ENCODE measurements at regions not wholly inside any gene's neighbourhood (a gene's known extent, or its start where the extent isn't known, plus 50 kb on each side); places are given as distances from the start of the nearest gene placed in this dataset.

- Histone ChIP-seq H3K27me3 (ENCODE audit: insufficient read depth, insufficient read length) (no peaks in the 10 kb centered on the region), H3K4me3 (ENCODE audit: insufficient read length, low read depth) (no peak overlapping the region)
- DNase-seq (ENCODE audit: low read depth, low spot score), result no peak
These were observed 167.3 kb upstream of the PTCHD4 start for GRCh38 chr6:48278261-48278660.

GRCh38 chr6:48272518-48272917 lies 161.5 kb upstream of the PTCHD4 start:
- TF ChIP-seq SUZ12 (IDR thresholded peaks at IDR 0.05; ENCODE audit: extremely low read depth, insufficient read depth, insufficient read length) (no peak), ZNF274 (IDR thresholded peaks at IDR 0.05; ENCODE audit: low read depth, low read length) (no peak), YY1 (IDR thresholded peaks at IDR 0.05; ENCODE audit: insufficient read depth, insufficient read length) (no peak)

More at GRCh38 chr6:48278261-48278660, 167.3 kb upstream of the PTCHD4 start:
- H3K4me1 ChIP-seq (ENCODE audit: insufficient read depth, insufficient read length), result no peaks in the 10 kb centered on the region
- H3K9ac ChIP-seq (ENCODE audit: insufficient read length, low read depth), result no peak overlapping the region
- H3K36me3 ChIP-seq (ENCODE audit: insufficient read depth, insufficient read length, low read length), result no peaks in the 10 kb centered on the region
- H3K9me3 ChIP-seq (ENCODE audit: insufficient read depth, low read length), result no peaks in the 10 kb centered on the region
- TF ChIP-seq ZNF274 (IDR thresholded peaks at IDR 0.05; ENCODE audit: low read depth, low read length) (no peak), SUZ12 (IDR thresholded peaks at IDR 0.05; ENCODE audit: extremely low read depth, insufficient read depth, insufficient read length) (no peak), YY1 (IDR thresholded peaks at IDR 0.05; ENCODE audit: insufficient read depth, insufficient read length) (no peak)

GRCh38 chr6:48255094-48255493 lies 144.1 kb upstream of the PTCHD4 start:
- H3K9ac ChIP-seq (ENCODE audit: insufficient read length, low read depth), result no peak overlapping the region
- TF ChIP-seq YY1 (IDR thresholded peaks at IDR 0.05; ENCODE audit: insufficient read depth, insufficient read length) (no peak), SUZ12 (IDR thresholded peaks at IDR 0.05; ENCODE audit: extremely low read depth, insufficient read depth, insufficient read length) (no peak), ZNF274 (IDR thresholded peaks at IDR 0.05; ENCODE audit: low read depth, low read length) (no peak)
- no peaks in the 10 kb centered on the region for H3K36me3 ChIP-seq (ENCODE audit: insufficient read depth, insufficient read length, low read length)
- H3K4me1 ChIP-seq (ENCODE audit: insufficient read depth, insufficient read length), result no peaks in the 10 kb centered on the region
- no peaks in the 10 kb centered on the region for H3K9me3 ChIP-seq (ENCODE audit: insufficient read depth, low read length)
- DNase-seq (ENCODE audit: low read depth, low spot score), result no peak
- no peak overlapping the region for H3K4me3 ChIP-seq (ENCODE audit: insufficient read length, low read depth)
- no peaks in the 10 kb centered on the region for H3K27me3 ChIP-seq (ENCODE audit: insufficient read depth, insufficient read length)

More at GRCh38 chr6:48272518-48272917, 161.5 kb upstream of the PTCHD4 start:
- no peak overlapping the region for H3K9ac ChIP-seq (ENCODE audit: insufficient read length, low read depth)
- no peak for DNase-seq (ENCODE audit: low read depth, low spot score)
- no peak overlapping the region for H3K4me3 ChIP-seq (ENCODE audit: insufficient read length, low read depth)
- no peaks in the 10 kb centered on the region for H3K27me3 ChIP-seq (ENCODE audit: insufficient read depth, insufficient read length)
- no peaks in the 10 kb centered on the region for H3K4me1 ChIP-seq (ENCODE audit: insufficient read depth, insufficient read length)
- no peaks in the 10 kb centered on the region for H3K9me3 ChIP-seq (ENCODE audit: insufficient read depth, low read length)
- no peaks in the 10 kb centered on the region for H3K36me3 ChIP-seq (ENCODE audit: insufficient read depth, insufficient read length, low read length)

GRCh38 chr6:48249071-48249470 lies 138.1 kb upstream of the PTCHD4 start:
- no peaks in the 10 kb centered on the region for H3K4me1 ChIP-seq (ENCODE audit: insufficient read depth, insufficient read length)
- TF ChIP-seq SUZ12 (IDR thresholded peaks at IDR 0.05; ENCODE audit: extremely low read depth, insufficient read depth, insufficient read length) (no peak), YY1 (IDR thresholded peaks at IDR 0.05; ENCODE audit: insufficient read depth, insufficient read length) (no peak), ZNF274 (IDR thresholded peaks at IDR 0.05; ENCODE audit: low read depth, low read length) (no peak)
- H3K9ac ChIP-seq (ENCODE audit: insufficient read length, low read depth), result no peak overlapping the region
- H3K9me3 ChIP-seq (ENCODE audit: insufficient read depth, low read length), result no peaks in the 10 kb centered on the region
- H3K27me3 ChIP-seq (ENCODE audit: insufficient read depth, insufficient read length), result no peaks in the 10 kb centered on the region
- no peak overlapping the region for H3K4me3 ChIP-seq (ENCODE audit: insufficient read length, low read depth)
- no peaks in the 10 kb centered on the region for H3K36me3 ChIP-seq (ENCODE audit: insufficient read depth, insufficient read length, low read length)
- no peak for DNase-seq (ENCODE audit: low read depth, low spot score)

GRCh38 chr6:48243071-48243470 lies 132.1 kb upstream of the PTCHD4 start:
- no peaks in the 10 kb centered on the region for H3K36me3 ChIP-seq (ENCODE audit: insufficient read depth, insufficient read length, low read length)
- no peaks in the 10 kb centered on the region for H3K27me3 ChIP-seq (ENCODE audit: insufficient read depth, insufficient read length)
- H3K4me3 ChIP-seq (ENCODE audit: insufficient read length, low read depth), result no peak overlapping the region
- H3K4me1 ChIP-seq (ENCODE audit: insufficient read depth, insufficient read length), result no peaks in the 10 kb centered on the region
- DNase-seq (ENCODE audit: low read depth, low spot score), result no peak
- TF ChIP-seq ZNF274 (IDR thresholded peaks at IDR 0.05; ENCODE audit: low read depth, low read length) (no peak), SUZ12 (IDR thresholded peaks at IDR 0.05; ENCODE audit: extremely low read depth, insufficient read depth, insufficient read length) (no peak), YY1 (IDR thresholded peaks at IDR 0.05; ENCODE audit: insufficient read depth, insufficient read length) (no peak)
- no peaks in the 10 kb centered on the region for H3K9me3 ChIP-seq (ENCODE audit: insufficient read depth, low read length)
- H3K9ac ChIP-seq (ENCODE audit: insufficient read length, low read depth), result no peak overlapping the region

GRCh38 chr6:48240287-48240686 lies 129.3 kb upstream of the PTCHD4 start:
- Histone ChIP-seq H3K27me3 (ENCODE audit: insufficient read depth, insufficient read length) (no peaks in the 10 kb centered on the region), H3K9ac (ENCODE audit: insufficient read length, low read depth) (no peak overlapping the region), H3K36me3 (ENCODE audit: insufficient read depth, insufficient read length, low read length) (no peaks in the 10 kb centered on the region), H3K4me3 (ENCODE audit: insufficient read length, low read depth) (no peak overlapping the region), H3K9me3 (ENCODE audit: insufficient read depth, low read length) (no peaks in the 10 kb centered on the region), H3K4me1 (ENCODE audit: insufficient read depth, insufficient read length) (no peaks in the 10 kb centered on the region)
- DNase-seq (ENCODE audit: low read depth, low spot score), result no peak
- TF ChIP-seq SUZ12 (IDR thresholded peaks at IDR 0.05; ENCODE audit: extremely low read depth, insufficient read depth, insufficient read length) (no peak), YY1 (IDR thresholded peaks at IDR 0.05; ENCODE audit: insufficient read depth, insufficient read length) (no peak)

- H3K9me3 ChIP-seq (ENCODE audit: insufficient read depth, low read length), result no peaks in the 10 kb centered on the region
- TF ChIP-seq SUZ12 (IDR thresholded peaks at IDR 0.05; ENCODE audit: extremely low read depth, insufficient read depth, insufficient read length) (no peak), ZNF274 (IDR thresholded peaks at IDR 0.05; ENCODE audit: low read depth, low read length) (no peak)
- H3K4me3 ChIP-seq (ENCODE audit: insufficient read length, low read depth), result no peak overlapping the region
- no peaks in the 10 kb centered on the region for H3K27me3 ChIP-seq (ENCODE audit: insufficient read depth, insufficient read length)
- no peaks in the 10 kb centered on the region for H3K4me1 ChIP-seq (ENCODE audit: insufficient read depth, insufficient read length)
- no peaks in the 10 kb centered on the region for H3K36me3 ChIP-seq (ENCODE audit: insufficient read depth, insufficient read length, low read length)
- H3K9ac ChIP-seq (ENCODE audit: insufficient read length, low read depth), result no peak overlapping the region
- no peak for DNase-seq (ENCODE audit: low read depth, low spot score)
These were observed 125.4 kb upstream of the PTCHD4 start for GRCh38 chr6:48236375-48236774.

GRCh38 chr6:48233063-48233462 lies 122.1 kb upstream of the PTCHD4 start:
- Histone ChIP-seq H3K9me3 (ENCODE audit: insufficient read depth, low read length) (no peaks in the 10 kb centered on the region), H3K4me1 (ENCODE audit: insufficient read depth, insufficient read length) (no peaks in the 10 kb centered on the region), H3K36me3 (ENCODE audit: insufficient read depth, insufficient read length, low read length) (no peaks in the 10 kb centered on the region), H3K9ac (ENCODE audit: insufficient read length, low read depth) (no peak overlapping the region), H3K27me3 (ENCODE audit: insufficient read depth, insufficient read length) (no peaks in the 10 kb centered on the region), H3K4me3 (ENCODE audit: insufficient read length, low read depth) (no peak overlapping the region)
- no peak for DNase-seq (ENCODE audit: low read depth, low spot score)
- TF ChIP-seq YY1 (IDR thresholded peaks at IDR 0.05; ENCODE audit: insufficient read depth, insufficient read length), result no peak
- no peak for TF ChIP-seq SUZ12 (IDR thresholded peaks at IDR 0.05; ENCODE audit: extremely low read depth, insufficient read depth, insufficient read length)
- no peak for TF ChIP-seq ZNF274 (IDR thresholded peaks at IDR 0.05; ENCODE audit: low read depth, low read length)

All from NT2/D1 (cell line).